Activated naive CD8-positive, alpha-beta T cell (primary cell): ENCODE measurements at regions not wholly inside any gene's neighbourhood (a gene's known extent, or its start where the extent isn't known, plus 50 kb on each side); places are given as distances from the start of the nearest gene placed in this dataset.

ENCODE experiments used
- H3K27ac Mint-ChIP-seq: one replicate; pipeline ENCODE4 v1.8.0; 2021; ENCODE audit warnings: mixed read lengths
- H3K27me3 Mint-ChIP-seq: one replicate; pipeline ENCODE4 v1.8.0; 2021; ENCODE audit warnings: mixed read lengths
- H3K36me3 Mint-ChIP-seq: one replicate; pipeline ENCODE4 v1.8.0; 2021; ENCODE audit warnings: mixed read lengths
- H3K4me1 Mint-ChIP-seq: one replicate; pipeline ENCODE4 v1.8.0; 2021; ENCODE audit warnings: low read depth, mixed read lengths
- H3K4me3 Mint-ChIP-seq: one replicate; pipeline ENCODE4 v1.8.0; 2021; ENCODE audit warnings: mild to moderate bottlenecking, mixed read lengths
- H3K9me3 Mint-ChIP-seq: one replicate; pipeline ENCODE4 v1.8.0; 2021; ENCODE audit warnings: low read depth, mixed read lengths

- no peak overlapping the region for H3K27ac Mint-ChIP-seq
- no peaks in the 10 kb centered on the region for H3K9me3 Mint-ChIP-seq
- no peaks in the 10 kb centered on the region for H3K4me1 Mint-ChIP-seq
- H3K36me3 Mint-ChIP-seq = no peaks in the 10 kb centered on the region
- H3K4me3 Mint-ChIP-seq = no peak overlapping the region
- H3K27me3 Mint-ChIP-seq = no peaks in the 10 kb centered on the region
Measured at GRCh38 chr18:73746101-73746500, 401.5 kb downstream of the FBXO15 start.

- Mint-ChIP-seq H3K27me3 (no peaks in the 10 kb centered on the region), H3K9me3 (no peaks in the 10 kb centered on the region), H3K4me1 (no peaks in the 10 kb centered on the region), H3K27ac (no peak overlapping the region), H3K4me3 (no peak overlapping the region), H3K36me3 (no peaks in the 10 kb centered on the region)
Measured at GRCh38 chr18:73742957-73743356, 404.7 kb downstream of the FBXO15 start.

- Mint-ChIP-seq H3K27ac (no peak overlapping the region), H3K4me1 (no peaks in the 10 kb centered on the region), H3K4me3 (no peak overlapping the region), H3K27me3 (no peaks in the 10 kb centered on the region), H3K9me3 (no peaks in the 10 kb centered on the region), H3K36me3 (no peaks in the 10 kb centered on the region)
Measured at GRCh38 chr18:73741946-73742345, 405.7 kb downstream of the FBXO15 start.

- no peaks in the 10 kb centered on the region for H3K4me1 Mint-ChIP-seq
- H3K36me3 Mint-ChIP-seq = no peaks in the 10 kb centered on the region
- H3K4me3 Mint-ChIP-seq = no peak overlapping the region
- no peak overlapping the region for H3K27ac Mint-ChIP-seq
- no peaks in the 10 kb centered on the region for H3K9me3 Mint-ChIP-seq
- H3K27me3 Mint-ChIP-seq = no peaks in the 10 kb centered on the region
Measured at GRCh38 chr18:73739098-73739497, 408.5 kb downstream of the FBXO15 start.

GRCh38 chr18:73737990-73738389 is 409.6 kb downstream of the FBXO15 start:
- H3K27me3 Mint-ChIP-seq = no peaks in the 10 kb centered on the region
- H3K36me3 Mint-ChIP-seq = no peaks in the 10 kb centered on the region
- H3K4me1 Mint-ChIP-seq = no peaks in the 10 kb centered on the region
- no peak overlapping the region for H3K4me3 Mint-ChIP-seq
- H3K27ac Mint-ChIP-seq = no peak overlapping the region
- no peaks in the 10 kb centered on the region for H3K9me3 Mint-ChIP-seq

- H3K27ac Mint-ChIP-seq = no peak overlapping the region
- no peak overlapping the region for H3K4me3 Mint-ChIP-seq
- peaks cover 3% of the 10 kb centered on the region for H3K9me3 Mint-ChIP-seq
- H3K4me1 Mint-ChIP-seq = no peaks in the 10 kb centered on the region
- H3K36me3 Mint-ChIP-seq = no peaks in the 10 kb centered on the region
- H3K27me3 Mint-ChIP-seq = no peaks in the 10 kb centered on the region
Measured at GRCh38 chr18:73735836-73736235, 411.8 kb downstream of the FBXO15 start.

- no peak overlapping the region for H3K27ac Mint-ChIP-seq
- no peak overlapping the region for H3K4me3 Mint-ChIP-seq
- no peaks in the 10 kb centered on the region for H3K4me1 Mint-ChIP-seq
- no peaks in the 10 kb centered on the region for H3K36me3 Mint-ChIP-seq
- peaks cover 10% of the 10 kb centered on the region for H3K9me3 Mint-ChIP-seq
- H3K27me3 Mint-ChIP-seq = no peaks in the 10 kb centered on the region
Measured at GRCh38 chr18:73733806-73734314, 413.8 kb downstream of the FBXO15 start.

- Mint-ChIP-seq H3K4me1 (no peaks in the 10 kb centered on the region), H3K27ac (no peak overlapping the region), H3K4me3 (no peak overlapping the region), H3K36me3 (no peaks in the 10 kb centered on the region), H3K9me3 (peaks cover 10% of the 10 kb centered on the region), H3K27me3 (no peaks in the 10 kb centered on the region)
Measured at GRCh38 chr18:73733376-73733775, 414.3 kb downstream of the FBXO15 start.

GRCh38 chr18:73728657-73729056 is 419.0 kb downstream of the FBXO15 start:
- Mint-ChIP-seq H3K4me3 (no peak overlapping the region), H3K9me3 (peaks cover 10% of the 10 kb centered on the region), H3K27me3 (no peaks in the 10 kb centered on the region), H3K4me1 (no peaks in the 10 kb centered on the region), H3K36me3 (no peaks in the 10 kb centered on the region), H3K27ac (no peak overlapping the region)

GRCh38 chr18:73724958-73725357 is 422.7 kb downstream of the FBXO15 start:
- H3K27me3 Mint-ChIP-seq = no peaks in the 10 kb centered on the region
- peaks cover 2% of the 10 kb centered on the region for H3K9me3 Mint-ChIP-seq
- no peaks in the 10 kb centered on the region for H3K36me3 Mint-ChIP-seq
- no peak overlapping the region for H3K27ac Mint-ChIP-seq
- H3K4me3 Mint-ChIP-seq = no peak overlapping the region
- H3K4me1 Mint-ChIP-seq = no peaks in the 10 kb centered on the region

GRCh38 chr18:73719611-73720010 is 428.0 kb downstream of the FBXO15 start:
- H3K36me3 Mint-ChIP-seq = no peaks in the 10 kb centered on the region
- no peaks in the 10 kb centered on the region for H3K27me3 Mint-ChIP-seq
- no peaks in the 10 kb centered on the region for H3K4me1 Mint-ChIP-seq
- no peak overlapping the region for H3K27ac Mint-ChIP-seq
- H3K9me3 Mint-ChIP-seq = no peaks in the 10 kb centered on the region
- no peak overlapping the region for H3K4me3 Mint-ChIP-seq

- Mint-ChIP-seq H3K9me3 (no peaks in the 10 kb centered on the region), H3K4me3 (no peak overlapping the region), H3K27ac (no peak overlapping the region), H3K4me1 (no peaks in the 10 kb centered on the region), H3K36me3 (no peaks in the 10 kb centered on the region), H3K27me3 (no peaks in the 10 kb centered on the region)
Measured at GRCh38 chr18:73717570-73717969, 430.1 kb downstream of the FBXO15 start.

- no peaks in the 10 kb centered on the region for H3K36me3 Mint-ChIP-seq
- H3K9me3 Mint-ChIP-seq = no peaks in the 10 kb centered on the region
- H3K4me3 Mint-ChIP-seq = no peak overlapping the region
- H3K27ac Mint-ChIP-seq = no peak overlapping the region
- no peaks in the 10 kb centered on the region for H3K27me3 Mint-ChIP-seq
- H3K4me1 Mint-ChIP-seq = no peaks in the 10 kb centered on the region
Measured at GRCh38 chr18:73715210-73715670, 432.4 kb downstream of the FBXO15 start.

GRCh38 chr18:73714466-73714865 is 433.2 kb downstream of the FBXO15 start:
- H3K9me3 Mint-ChIP-seq = no peaks in the 10 kb centered on the region
- no peaks in the 10 kb centered on the region for H3K36me3 Mint-ChIP-seq
- no peak overlapping the region for H3K27ac Mint-ChIP-seq
- no peaks in the 10 kb centered on the region for H3K4me1 Mint-ChIP-seq
- H3K4me3 Mint-ChIP-seq = no peak overlapping the region
- no peaks in the 10 kb centered on the region for H3K27me3 Mint-ChIP-seq

- Mint-ChIP-seq H3K9me3 (no peaks in the 10 kb centered on the region), H3K4me1 (no peaks in the 10 kb centered on the region), H3K27me3 (no peaks in the 10 kb centered on the region), H3K36me3 (no peaks in the 10 kb centered on the region), H3K27ac (no peak overlapping the region), H3K4me3 (no peak overlapping the region)
Measured at GRCh38 chr18:73711256-73711655, 436.4 kb downstream of the FBXO15 start.

GRCh38 chr18:73708591-73708990 is 439.0 kb downstream of the FBXO15 start:
- Mint-ChIP-seq H3K4me3 (no peak overlapping the region), H3K4me1 (no peaks in the 10 kb centered on the region), H3K27ac (no peak overlapping the region)

More at GRCh38 chr18:73708591-73708990, 439.0 kb downstream of the FBXO15 start:
- no peaks in the 10 kb centered on the region for H3K9me3 Mint-ChIP-seq
- no peaks in the 10 kb centered on the region for H3K36me3 Mint-ChIP-seq
- H3K27me3 Mint-ChIP-seq = no peaks in the 10 kb centered on the region
